Activated CD8-positive, alpha-beta T cell treated with anti-CD3 and anti-CD28 coated beads for 36 hours (primary cell): ENCODE measurements at regions not wholly inside any gene's neighbourhood (a gene's known extent, or its start where the extent isn't known, plus 50 kb on each side); places are given as distances from the start of the nearest gene placed in this dataset.
A peak's percentile ranks its signal among the peaks of the same experiment; 100 is the strongest.

ENCODE experiments used
- ATAC-seq: fragments of 200-7000 bp; cut with Tn5 transposase; one replicate; pipeline ENCODE4 v1.10.0; 2021; ENCODE audit warnings: mild to moderate bottlenecking, moderate library complexity
- CTCF ChIA-PET: fragments of 350-600 bp; sonication (Branson Sonifier 250); formaldehyde crosslinking; loops from one replicate; lab custom pipeline; 2021; ENCODE audit warnings: antibody characterized with exemption; lab: Charles Lee
- POLR2A ChIA-PET: fragments of 350-600 bp; sonication (Branson Sonifier 250); formaldehyde crosslinking; loops from one replicate; lab custom pipeline; 2021; ENCODE audit warnings: antibody characterized with exemption; lab: Charles Lee
- DNase-seq: peaks from one replicate; pipeline ENCODE4 v3.0.0-alpha.2; 2020
- H3K27ac Mint-ChIP-seq: one replicate; pipeline ENCODE4 v1.8.0; 2021; ENCODE audit warnings: mild to moderate bottlenecking, mixed read lengths
- H3K27me3 Mint-ChIP-seq: one replicate; pipeline ENCODE4 v1.8.0; 2021; ENCODE audit warnings: mixed read lengths
- H3K36me3 Mint-ChIP-seq: one replicate; pipeline ENCODE4 v1.8.0; 2021; ENCODE audit warnings: low read depth, mixed read lengths
- H3K4me1 Mint-ChIP-seq: one replicate; pipeline ENCODE4 v1.8.0; 2021; ENCODE audit warnings: low read depth, mixed read lengths
- H3K4me3 Mint-ChIP-seq: one replicate; pipeline ENCODE4 v1.8.0; 2021; ENCODE audit warnings: mild to moderate bottlenecking, moderate library complexity, mixed read lengths
- H3K9me3 Mint-ChIP-seq: one replicate; pipeline ENCODE4 v1.8.0; 2021; ENCODE audit warnings: mixed read lengths
- CTCF ChIP-seq: fragments of 200-600 bp; IDR thresholded peaks from one replicate; pipeline ENCODE4 v1.8.0; 2022; ENCODE audit warnings: antibody characterized with exemption, mild to moderate bottlenecking
- intact Hi-C: fragments of 100-400 bp; cut with micrococcal nuclease; formaldehyde crosslinking; loops from one replicate; pipeline ENCODE4 v1.10.0; 2022

GRCh38 chr1:221268295-221268694, 389.1 kb downstream of the HLX start:
- ChIA-PET CTCF (no interaction called here), POLR2A (no interaction called here)
- Mint-ChIP-seq H3K27ac (no peak overlapping the region), H3K36me3 (no peaks in the 10 kb centered on the region), H3K4me1 (no peaks in the 10 kb centered on the region), H3K27me3 (peaks cover 7% of the 10 kb centered on the region), H3K4me3 (no peak overlapping the region), H3K9me3 (no peaks in the 10 kb centered on the region)
- no peak for TF ChIP-seq CTCF
- intact Hi-C loops: loop anchor here (10.0 kb wide), 1 partner anchor 167 kb away; no protein-coding TSS in a partner anchor
- no peak for DNase-seq
- ATAC-seq: no peak

- Mint-ChIP-seq H3K36me3 (no peaks in the 10 kb centered on the region), H3K27ac (no peak overlapping the region), H3K9me3 (no peaks in the 10 kb centered on the region), H3K4me1 (no peaks in the 10 kb centered on the region), H3K27me3 (peaks cover 8% of the 10 kb centered on the region), H3K4me3 (no peak overlapping the region)
- no peak for TF ChIP-seq CTCF
- CTCF ChIA-PET: no interaction called here
- ATAC-seq (no peak), DNase-seq (no peak)
- intact Hi-C loops: no loop called here
- POLR2A ChIA-PET: interaction anchor here (0.6 kb wide), 1 partner anchor 1907 kb away, joined by 5 read pairs; no protein-coding TSS in a partner anchor
These were observed 392.5 kb downstream of the HLX start for GRCh38 chr1:221271701-221272100.

- no peaks in the 10 kb centered on the region for H3K36me3 Mint-ChIP-seq
- H3K27ac Mint-ChIP-seq: no peak overlapping the region
- H3K4me1 Mint-ChIP-seq: no peaks in the 10 kb centered on the region
- intact Hi-C loops: no loop called here
- H3K27me3 Mint-ChIP-seq: peaks cover 8% of the 10 kb centered on the region
- H3K9me3 Mint-ChIP-seq: no peaks in the 10 kb centered on the region
- no peak for TF ChIP-seq CTCF
- no peak overlapping the region for H3K4me3 Mint-ChIP-seq
- ChIA-PET POLR2A (no interaction called here), CTCF (no interaction called here)
- ATAC-seq (no peak), DNase-seq (no peak)
These were observed 393.7 kb downstream of the HLX start for GRCh38 chr1:221272940-221273339.

- Mint-ChIP-seq H3K9me3 (no peaks in the 10 kb centered on the region), H3K36me3 (no peaks in the 10 kb centered on the region), H3K4me1 (no peaks in the 10 kb centered on the region), H3K4me3 (no peak overlapping the region), H3K27ac (no peak overlapping the region), H3K27me3 (peaks cover 10% of the 10 kb centered on the region)
- ChIA-PET CTCF (no interaction called here), POLR2A (no interaction called here)
- ATAC-seq: no peak
- no peak for TF ChIP-seq CTCF
- intact Hi-C loops: no loop called here
- no peak for DNase-seq
These were observed 395.1 kb downstream of the HLX start for GRCh38 chr1:221274373-221274772.

GRCh38 chr1:221276896-221277409, 397.7 kb downstream of the HLX start:
- Mint-ChIP-seq H3K4me3 (no peak overlapping the region), H3K27ac (no peak overlapping the region), H3K27me3 (peaks cover 8% of the 10 kb centered on the region), H3K9me3 (no peaks in the 10 kb centered on the region), H3K36me3 (no peaks in the 10 kb centered on the region), H3K4me1 (no peaks in the 10 kb centered on the region)
- intact Hi-C loops: no loop called here
- no peak for TF ChIP-seq CTCF
- DNase-seq: no peak
- ChIA-PET POLR2A (interaction anchor here (0.5 kb wide), 1 partner anchor 852 kb away, joined by 3 read pairs; no protein-coding TSS in a partner anchor), CTCF (interaction anchor here (1.1 to 1.5 kb wide), 3 partner anchors 9 to 158 kb away, joined by 3 to 10 read pairs (median 5); no protein-coding TSS in a partner anchor)
- ATAC-seq: peak; percentile 17
